Sigmoid colon (tissue), 4 donors: ENCODE measurements at regions not wholly inside any gene's neighbourhood (a gene's known extent, or its start where the extent isn't known, plus 50 kb on each side); places are given as distances from the start of the nearest gene placed in this dataset.

Experiments
- EP300 ChIP-seq, 4 donors: sonication (generic); formaldehyde crosslinking; IDR thresholded peaks; one replicate each; pipeline ENCODE4 v1.6.1; 2017; ENCODE audit warnings: antibody characterized with exemption in 4 of 4
- POLR2A ChIP-seq, 2 donors: fragments of 450-650 bp; IDR thresholded peaks; one replicate each; pipeline ENCODE4 v1.6.1; 2016; ENCODE audit warnings: antibody characterized with exemption in 2 of 2, mild to moderate bottlenecking in 2 of 2, moderate library complexity in 2 of 2

GRCh38 chr1:29567257-29567656, 330.9 kb downstream of the PTPRU start:
- TF ChIP-seq EP300 (IDR thresholded peaks at IDR 0.05), result no peak
- TF ChIP-seq POLR2A (IDR thresholded peaks at IDR 0.05), result no peak
